Mesenchymal stem cell (in vitro differentiated cells and primary cell): ENCODE measurements at regions not wholly inside any gene's neighbourhood (a gene's known extent, or its start where the extent isn't known, plus 50 kb on each side); places are given as distances from the start of the nearest gene placed in this dataset.
"Not testable (repeated sequence)": the region's sequence is repeated elsewhere in the genome, so short reads cannot be mapped to it uniquely, and the experiment has no call there.

Experiments used
- DNase-seq: peaks from one replicate; pipeline ENCODE4 v3.0.0-alpha.2; 2013
- H2AFZ ChIP-seq: one replicate; pipeline ENCODE4 v1.6.1; 2013; ENCODE audit warnings: low read depth, mild to moderate bottlenecking, control low read depth, inconsistent platforms, low read length, moderate library complexity
- H2AK5ac ChIP-seq: 2 replicates; pipeline ENCODE4 v1.6.1; 2013; ENCODE audit warnings: low read length, moderate library complexity, mild to moderate bottlenecking, inconsistent platforms; ENCODE audit not compliant: severe bottlenecking
- H2BK120ac ChIP-seq: one replicate; pipeline ENCODE4 v1.6.1; 2013; ENCODE audit warnings: low read depth, mild to moderate bottlenecking, inconsistent platforms, low read length, moderate library complexity
- H2BK12ac ChIP-seq, 2 experiments: one replicate each; pipeline ENCODE4 v1.6.1; 2013; ENCODE audit warnings: inconsistent platforms in 2 of 2, low read length in 2 of 2, mild to moderate bottlenecking in 2 of 2, moderate library complexity in 2 of 2, control low read depth in 1 of 2
- H2BK15ac ChIP-seq: one replicate; pipeline ENCODE4 v1.6.1; 2013; ENCODE audit warnings: mild to moderate bottlenecking, low read depth, inconsistent platforms; ENCODE audit not compliant: poor library complexity, severe bottlenecking
- H2BK5ac ChIP-seq: 2 replicates; pipeline ENCODE4 v1.6.1; 2013; ENCODE audit warnings: low read depth, mild to moderate bottlenecking, low read length, control low read depth, inconsistent platforms; ENCODE audit not compliant: poor library complexity, severe bottlenecking
- H3K14ac ChIP-seq, 2 experiments: one replicate each; pipeline ENCODE4 v1.6.1; 2013; ENCODE audit warnings: inconsistent platforms in 2 of 2, low read length in 2 of 2, control low read depth in 1 of 2, mild to moderate bottlenecking in 1 of 2, moderate library complexity in 1 of 2
- H3K18ac ChIP-seq, 2 experiments: one replicate each; pipeline ENCODE4 v1.6.1; 2013; ENCODE audit warnings: inconsistent platforms in 2 of 2, low read length in 2 of 2, control low read depth in 1 of 2, low read depth in 1 of 2, mild to moderate bottlenecking in 1 of 2
- H3K23ac ChIP-seq, 2 experiments: one replicate each; pipeline ENCODE4 v1.6.1; 2013; ENCODE audit warnings: inconsistent platforms in 2 of 2, low read length in 2 of 2, mild to moderate bottlenecking in 2 of 2, moderate library complexity in 2 of 2, control low read depth in 1 of 2
- H3K27ac ChIP-seq: 2 replicates; pipeline ENCODE4 v1.5.1; 2013; ENCODE audit warnings: mild to moderate bottlenecking, moderate library complexity, low read length, control low read depth, inconsistent platforms; ENCODE audit not compliant: poor library complexity, severe bottlenecking
- H3K27me3 ChIP-seq, 2 experiments: 2 replicates each; pipeline versions ENCODE4 v1.6.1 to v1.7.0; 2013; ENCODE audit warnings: low read length in 2 of 2, mild to moderate bottlenecking in 2 of 2, moderate library complexity in 2 of 2, control low read depth in 1 of 2, inconsistent platforms in 1 of 2; ENCODE audit not compliant: control insufficient read depth in 1 of 2, insufficient read depth in 1 of 2
- H3K36me3 ChIP-seq, 2 experiments: 2 replicates each; pipeline versions ENCODE4 v1.6.1 to v1.7.0; 2013; ENCODE audit warnings: low read length in 2 of 2, control low read depth in 1 of 2, inconsistent platforms in 1 of 2, low read depth in 1 of 2, mild to moderate bottlenecking in 1 of 2; ENCODE audit not compliant: insufficient read depth in 2 of 2, control insufficient read depth in 1 of 2
- H3K4ac ChIP-seq, 2 experiments: one replicate each; pipeline ENCODE4 v1.6.1; 2013; ENCODE audit warnings: inconsistent platforms in 2 of 2, low read length in 2 of 2, mild to moderate bottlenecking in 2 of 2, moderate library complexity in 2 of 2, control low read depth in 1 of 2, low read depth in 1 of 2
- H3K4me1 ChIP-seq: 2 replicates; pipeline ENCODE4 v1.6.1; 2013; ENCODE audit warnings: low read depth, low read length, control low read depth; ENCODE audit not compliant: control insufficient read depth, insufficient read depth
- H3K4me2 ChIP-seq: 2 replicates; pipeline ENCODE4 v1.6.1; 2013; ENCODE audit warnings: low read length, mild to moderate bottlenecking, inconsistent platforms; ENCODE audit not compliant: poor library complexity, severe bottlenecking
- H3K4me3 ChIP-seq, 2 experiments: 2 replicates each; pipeline versions ENCODE4 v1.5.1 to v1.7.0; 2013; ENCODE audit warnings: low read length in 2 of 2, mild to moderate bottlenecking in 2 of 2, control low read depth in 1 of 2, low read depth in 1 of 2; ENCODE audit not compliant: insufficient read depth in 1 of 2
- H3K79me1 ChIP-seq: replicated peaks from 2 replicates; pipeline ENCODE4 v1.6.1; 2013; ENCODE audit warnings: mild to moderate bottlenecking, control low read depth, low read length, inconsistent platforms; ENCODE audit not compliant: poor library complexity, severe bottlenecking
- H3K9ac ChIP-seq: 2 replicates; pipeline ENCODE4 v1.7.0; 2013; ENCODE audit warnings: mild to moderate bottlenecking, low read length, moderate library complexity
- H3K9me3 ChIP-seq: 2 replicates; pipeline ENCODE4 v1.7.0; 2013; ENCODE audit warnings: mild to moderate bottlenecking, low read length; ENCODE audit not compliant: control insufficient read depth
- H4K8ac ChIP-seq: one replicate; pipeline ENCODE4 v1.6.1; 2013; ENCODE audit warnings: inconsistent platforms, mild to moderate bottlenecking, low read length, moderate library complexity
- H4K91ac ChIP-seq: one replicate; pipeline ENCODE4 v1.6.1; 2013; ENCODE audit warnings: mild to moderate bottlenecking, low read length, inconsistent platforms
- WGBS: methylation state at CpG from one replicate; pipeline ENCODE4 v1.1.7; 2013; ENCODE audit warnings: mixed read lengths; 5-methylcytosine and 5-hydroxymethylcytosine counted together

- not testable (repeated sequence) for DNase-seq, H2AFZ ChIP-seq, H4K8ac ChIP-seq, H3K9ac ChIP-seq, H3K18ac ChIP-seq, H4K91ac ChIP-seq, H3K27ac ChIP-seq, H2AK5ac ChIP-seq, H2BK5ac ChIP-seq, H3K4ac ChIP-seq, H3K4me2 ChIP-seq, H3K4me1 ChIP-seq, H2BK12ac ChIP-seq, H3K36me3 ChIP-seq, H2BK120ac ChIP-seq, H3K79me1 ChIP-seq, H2BK15ac ChIP-seq, H3K27me3 ChIP-seq, H3K14ac ChIP-seq, H3K23ac ChIP-seq, H3K4me3 ChIP-seq
- 68% methylated on average over 14 of the region's 14 CpGs for WGBS
- H3K9me3 ChIP-seq, result peaks cover 11% of the 10 kb centered on the region
Observed at GRCh38 chr21:8757399-8758093, 1763.8 kb upstream of the TPTE start.

GRCh38 chr21:8758921-8759367 is 1762.4 kb upstream of the TPTE start:
- H4K91ac ChIP-seq, H3K79me1 ChIP-seq, DNase-seq, H2AFZ ChIP-seq, H2BK120ac ChIP-seq, H3K18ac ChIP-seq, H3K9ac ChIP-seq, H2BK15ac ChIP-seq, H3K4me1 ChIP-seq, H3K23ac ChIP-seq, H3K36me3 ChIP-seq, H3K27ac ChIP-seq, H4K8ac ChIP-seq, H3K4me2 ChIP-seq, H2BK5ac ChIP-seq, H3K4ac ChIP-seq, H3K4me3 ChIP-seq, H3K27me3 ChIP-seq, H2BK12ac ChIP-seq, H3K14ac ChIP-seq, H2AK5ac ChIP-seq: not testable (repeated sequence)
- 81% methylated on average over 25 of the region's 25 CpGs for WGBS
- H3K9me3 ChIP-seq, result peaks cover 11% of the 10 kb centered on the region

- not testable (repeated sequence) for H2BK120ac ChIP-seq, H3K23ac ChIP-seq, H2AFZ ChIP-seq, H2AK5ac ChIP-seq, H4K8ac ChIP-seq, H3K4ac ChIP-seq, H4K91ac ChIP-seq, H2BK5ac ChIP-seq, H3K18ac ChIP-seq, H3K14ac ChIP-seq, H3K27me3 ChIP-seq, H3K9ac ChIP-seq, H3K4me1 ChIP-seq, H3K36me3 ChIP-seq, H3K27ac ChIP-seq, H2BK12ac ChIP-seq, H3K79me1 ChIP-seq, H2BK15ac ChIP-seq, H3K4me2 ChIP-seq, DNase-seq, H3K4me3 ChIP-seq
- 40% methylated on average over 2 of the region's 2 CpGs for WGBS
- peaks cover 11% of the 10 kb centered on the region for H3K9me3 ChIP-seq
Observed at GRCh38 chr21:8762241-8762640, 1759.1 kb upstream of the TPTE start.

GRCh38 chr21:8764416-8764815 is 1757.0 kb upstream of the TPTE start:
- not testable (repeated sequence) for H3K79me1 ChIP-seq, H3K9ac ChIP-seq, H3K9me3 ChIP-seq, H2AFZ ChIP-seq, H3K18ac ChIP-seq, H2BK15ac ChIP-seq, H3K23ac ChIP-seq, H4K8ac ChIP-seq, DNase-seq, H3K36me3 ChIP-seq, H3K27me3 ChIP-seq, H3K4me3 ChIP-seq, H3K4me2 ChIP-seq, H3K4ac ChIP-seq, H2BK120ac ChIP-seq, H4K91ac ChIP-seq, H3K27ac ChIP-seq, H2BK5ac ChIP-seq, H3K4me1 ChIP-seq, H3K14ac ChIP-seq, H2AK5ac ChIP-seq, H2BK12ac ChIP-seq
- 76% methylated on average over 9 of the region's 9 CpGs for WGBS
